ENCODE measurements at regions not wholly inside any gene's neighbourhood (a gene's known extent, or its start where the extent isn't known, plus 50 kb on each side); places are given as distances from the start of the nearest gene placed in this dataset.

GRCh38 chr2:139369423-139370409 is 589.5 kb upstream of the NXPH2 start:
- no peaks in the 10 kb centered on the region for H3K79me2 ChIP-seq (ENCODE audit: control insufficient read depth, insufficient read depth, low read length)
- TF ChIP-seq CTCF (IDR thresholded peaks at IDR 0.05) = no peak
- no peaks in the 10 kb centered on the region for H3K27me3 ChIP-seq (replicated peaks in 1 of 4; ENCODE audit: control extremely low read depth in 1 of 4, control insufficient read depth in 3 of 4, insufficient read depth in 4 of 4, low read length in 3 of 4)
- H3K9me3 Mint-ChIP-seq (ENCODE audit: insufficient read depth) = no peaks in the 10 kb centered on the region
- H3K4me2 ChIP-seq (replicated peaks; ENCODE audit: low read depth, low read length, poor library complexity, severe bottlenecking) = no peak overlapping the region
- no peak overlapping the region for H3K4me3 ChIP-seq (ENCODE audit: control extremely low read depth in 1 of 5, extremely low read depth in 1 of 5, insufficient read depth in 1 of 5, low read depth in 2 of 5, low read length in 4 of 5)
- intact Hi-C loops (cut with micrococcal nuclease) = no loop called here
- H3K27me3 Mint-ChIP-seq = no peaks in the 10 kb centered on the region
- no peak for DNase-seq
- WGBS (ENCODE audit: insufficient coverage) = 58% methylated on average over 1 of the region's 4 CpGs
- H3K27ac Mint-ChIP-seq = no peak overlapping the region
- H3K4me1 Mint-ChIP-seq = no peaks in the 10 kb centered on the region
- no peak overlapping the region for H3K4me3 Mint-ChIP-seq
- H3K9ac ChIP-seq (ENCODE audit: low read length) = no peak overlapping the region
- ATAC-seq (ENCODE audit: low read depth) = no peak
- no peaks in the 10 kb centered on the region for H4K20me1 ChIP-seq (ENCODE audit: control insufficient read depth, insufficient read depth, low read length, poor library complexity, severe bottlenecking)
- H3K27ac ChIP-seq (ENCODE audit: low read length in 2 of 2) = no peak overlapping the region
- no peaks in the 10 kb centered on the region for H3K36me3 ChIP-seq (replicated peaks in 1 of 2; ENCODE audit: control extremely low read depth in 1 of 2, control insufficient read depth in 1 of 2, extremely low read depth in 1 of 2, insufficient read depth in 2 of 2, low read length in 1 of 2)
- no peak overlapping the region for H2AFZ ChIP-seq (ENCODE audit: insufficient read depth, low read depth, low read length, poor library complexity, severe bottlenecking)
- ChIA-PET CTCF (no interaction called here), POLR2A (no interaction called here)
- H3K9me3 ChIP-seq (ENCODE audit: control extremely low read depth in 1 of 3, control insufficient read depth in 2 of 3, insufficient read depth in 1 of 3, low read length in 2 of 3) = peaks cover 0 to 2% (median 0%) of the 10 kb centered on the region in 3 donors
- no peaks in the 10 kb centered on the region for H3K4me1 ChIP-seq (ENCODE audit: control insufficient read depth in 2 of 2, insufficient read depth in 2 of 2, low read length in 2 of 2)

- no peak overlapping the region for H3K27ac ChIP-seq (ENCODE audit: low read length in 2 of 2)
- no peak overlapping the region for H3K4me3 ChIP-seq (ENCODE audit: control extremely low read depth in 1 of 5, extremely low read depth in 1 of 5, insufficient read depth in 1 of 5, low read depth in 2 of 5, low read length in 4 of 5)
- H3K27me3 ChIP-seq (replicated peaks in 1 of 4; ENCODE audit: control extremely low read depth in 1 of 4, control insufficient read depth in 3 of 4, insufficient read depth in 4 of 4, low read length in 3 of 4) = no peaks in the 10 kb centered on the region
- no peak for ATAC-seq (ENCODE audit: low read depth)
- POLR2A ChIA-PET = no interaction called here
- intact Hi-C loops (cut with micrococcal nuclease) = no loop called here
- CTCF ChIA-PET = no interaction called here
- WGBS (ENCODE audit: insufficient coverage) = 100% methylated on average over 2 of the region's 6 CpGs
- no peaks in the 10 kb centered on the region for H3K79me2 ChIP-seq (ENCODE audit: control insufficient read depth, insufficient read depth, low read length)
- no peaks in the 10 kb centered on the region for H3K9me3 Mint-ChIP-seq (ENCODE audit: insufficient read depth)
- DNase-seq = no peak
- H3K27ac Mint-ChIP-seq = no peak overlapping the region
- H3K4me3 Mint-ChIP-seq = no peak overlapping the region
- no peak overlapping the region for H3K9ac ChIP-seq (ENCODE audit: low read length)
- no peaks in the 10 kb centered on the region for H3K4me1 ChIP-seq (ENCODE audit: control insufficient read depth in 2 of 2, insufficient read depth in 2 of 2, low read length in 2 of 2)
- no peaks in the 10 kb centered on the region for H3K27me3 Mint-ChIP-seq
- no peaks in the 10 kb centered on the region for H4K20me1 ChIP-seq (ENCODE audit: control insufficient read depth, insufficient read depth, low read length, poor library complexity, severe bottlenecking)
- H3K36me3 ChIP-seq (replicated peaks in 1 of 2; ENCODE audit: control extremely low read depth in 1 of 2, control insufficient read depth in 1 of 2, extremely low read depth in 1 of 2, insufficient read depth in 2 of 2, low read length in 1 of 2) = no peaks in the 10 kb centered on the region
- peaks cover 0 to 2% (median 0%) of the 10 kb centered on the region in 3 donors for H3K9me3 ChIP-seq (ENCODE audit: control extremely low read depth in 1 of 3, control insufficient read depth in 2 of 3, insufficient read depth in 1 of 3, low read length in 2 of 3)
- no peaks in the 10 kb centered on the region for H3K4me1 Mint-ChIP-seq
- no peak for TF ChIP-seq CTCF (IDR thresholded peaks at IDR 0.05)
- no peak for TF ChIP-seq EZH2 (IDR thresholded peaks at IDR 0.05; ENCODE audit: borderline replicate concordance, insufficient read depth, low read depth, low read length, poor library complexity, severe bottlenecking)
- H2AFZ ChIP-seq (ENCODE audit: insufficient read depth, low read depth, low read length, poor library complexity, severe bottlenecking) = no peak overlapping the region
- H3K4me2 ChIP-seq (replicated peaks; ENCODE audit: low read depth, low read length, poor library complexity, severe bottlenecking) = no peak overlapping the region
Measured at GRCh38 chr2:139367416-139367815, 587.2 kb upstream of the NXPH2 start.

Measured in B cell (primary cell).